ENCODE measurements at regions not wholly inside any gene's neighbourhood (a gene's known extent, or its start where the extent isn't known, plus 50 kb on each side); places are given as distances from the start of the nearest gene placed in this dataset.

- Histone ChIP-seq H4K20me1 (ENCODE audit: insufficient read depth) (no peaks in the 10 kb centered on the region), H3K27me3 (ENCODE audit: insufficient read depth, low read depth, low read length) (no peaks in the 10 kb centered on the region), H3K4me3 (ENCODE audit: low read length) (no peak overlapping the region), H2AFZ (ENCODE audit: low read depth, low read length) (no peak overlapping the region), H3K27ac (ENCODE audit: low read length) (no peak overlapping the region), H3K79me2 (replicated peaks; ENCODE audit: insufficient read depth, low read length) (no peaks in the 10 kb centered on the region), H3K36me3 (ENCODE audit: insufficient read depth, low read length) (no peaks in the 10 kb centered on the region), H3K9me2 (ENCODE audit: insufficient read depth, low read length) (no peaks in the 10 kb centered on the region), H3K9me3 (ENCODE audit: low read length) (no peaks in the 10 kb centered on the region), H3F3A (ENCODE audit: insufficient read depth, low read length, poor library complexity, severe bottlenecking) (no peaks in the 10 kb centered on the region), H3K4me2 (ENCODE audit: low read length) (no peak overlapping the region), H3K9ac (ENCODE audit: low read length) (no peak overlapping the region)
- TF ChIP-seq CTCF (IDR thresholded peaks at IDR 0.05; ENCODE audit: poor library complexity, severe bottlenecking) (no peak), EZH2 (IDR thresholded peaks at IDR 0.05; ENCODE audit: borderline replicate concordance, insufficient read depth, low read length, poor library complexity, severe bottlenecking) (no peak), EP300 (conservative IDR thresholded peaks at IDR 0.05; ENCODE audit: poor library complexity, severe bottlenecking) (no peak), REST (IDR thresholded peaks at IDR 0.05; ENCODE audit: borderline replicate concordance) (no peak), TAF1 (IDR thresholded peaks at IDR 0.05; ENCODE audit: low read depth) (no peak), RAD21 (conservative IDR thresholded peaks at IDR 0.05) (no peak), MXI1 (conservative IDR thresholded peaks at IDR 0.05; ENCODE audit: poor library complexity, severe bottlenecking) (no peak), SMC3 (conservative IDR thresholded peaks at IDR 0.05; ENCODE audit: poor library complexity) (no peak), POLR2AphosphoS5 (IDR thresholded peaks at IDR 0.05) (no peak)
Measured at GRCh38 chr5:168007286-168007685, 284.2 kb upstream of the WWC1 start.

- H3K9me2 ChIP-seq (ENCODE audit: insufficient read depth, low read length): no peaks in the 10 kb centered on the region
- no peak overlapping the region for H3K9ac ChIP-seq (ENCODE audit: low read length)
- no peaks in the 10 kb centered on the region for H3K27me3 ChIP-seq (ENCODE audit: insufficient read depth, low read depth, low read length)
- H3K4me2 ChIP-seq (ENCODE audit: low read length): no peak overlapping the region
- no peaks in the 10 kb centered on the region for H3K79me2 ChIP-seq (replicated peaks; ENCODE audit: insufficient read depth, low read length)
- H3K36me3 ChIP-seq (ENCODE audit: insufficient read depth, low read length): no peaks in the 10 kb centered on the region
- no peaks in the 10 kb centered on the region for H3K9me3 ChIP-seq (ENCODE audit: low read length)
- TF ChIP-seq CTCF (IDR thresholded peaks at IDR 0.05; ENCODE audit: poor library complexity, severe bottlenecking) (no peak), MXI1 (conservative IDR thresholded peaks at IDR 0.05; ENCODE audit: poor library complexity, severe bottlenecking) (no peak), RAD21 (conservative IDR thresholded peaks at IDR 0.05) (no peak), POLR2AphosphoS5 (IDR thresholded peaks at IDR 0.05) (no peak), EZH2 (IDR thresholded peaks at IDR 0.05; ENCODE audit: borderline replicate concordance, insufficient read depth, low read length, poor library complexity, severe bottlenecking) (no peak), TAF1 (IDR thresholded peaks at IDR 0.05; ENCODE audit: low read depth) (no peak), REST (IDR thresholded peaks at IDR 0.05; ENCODE audit: borderline replicate concordance) (no peak), SMC3 (conservative IDR thresholded peaks at IDR 0.05; ENCODE audit: poor library complexity) (no peak), EP300 (conservative IDR thresholded peaks at IDR 0.05; ENCODE audit: poor library complexity, severe bottlenecking) (no peak)
- H4K20me1 ChIP-seq (ENCODE audit: insufficient read depth): no peaks in the 10 kb centered on the region
- H3K4me3 ChIP-seq (ENCODE audit: low read length): no peak overlapping the region
- no peak overlapping the region for H2AFZ ChIP-seq (ENCODE audit: low read depth, low read length)
- no peaks in the 10 kb centered on the region for H3F3A ChIP-seq (ENCODE audit: insufficient read depth, low read length, poor library complexity, severe bottlenecking)
- no peak overlapping the region for H3K27ac ChIP-seq (ENCODE audit: low read length)
Measured at GRCh38 chr5:168008555-168008954, 282.9 kb upstream of the WWC1 start.
